GM19240 (cell line): ENCODE measurements at regions not wholly inside any gene's neighbourhood (a gene's known extent, or its start where the extent isn't known, plus 50 kb on each side); places are given as distances from the start of the nearest gene placed in this dataset.

Experiments used
- DNase-seq: peaks from one replicate; pipeline ENCODE4 v3.0.0; 2011; ENCODE audit warnings: low spot score; ENCODE audit not compliant: insufficient read length

DNA sequence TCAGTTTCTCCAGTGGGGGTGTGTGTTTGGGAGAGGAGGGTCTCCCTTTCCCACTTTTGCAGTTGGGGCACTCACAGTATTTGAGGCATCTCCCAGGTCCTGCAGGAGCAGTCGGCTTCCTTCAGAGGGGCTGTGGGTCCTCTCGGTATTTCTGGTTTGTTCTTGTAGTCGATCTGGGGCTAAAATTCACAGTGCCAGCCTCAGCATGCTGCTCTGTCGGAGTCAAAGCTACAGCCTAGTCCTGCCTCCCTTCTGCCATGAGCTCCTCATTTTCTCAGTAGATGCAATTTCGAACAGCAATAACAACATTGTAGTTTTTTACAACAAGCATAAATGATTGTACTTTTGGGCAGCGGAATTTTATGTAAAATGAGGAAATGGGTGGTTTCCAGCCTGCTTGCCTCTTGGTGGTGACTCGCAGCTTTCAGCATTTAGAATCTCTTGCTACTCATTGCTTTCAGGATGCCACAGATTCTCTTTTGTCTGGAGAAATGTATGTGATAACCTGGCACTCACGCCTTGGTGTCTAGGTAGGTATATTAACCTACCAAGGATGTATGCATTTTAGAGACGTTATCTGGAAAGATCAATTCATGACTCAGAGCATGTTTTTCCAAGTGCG, 82.4 kb upstream of the C21orf91 start:
- no peak for DNase-seq

DNA sequence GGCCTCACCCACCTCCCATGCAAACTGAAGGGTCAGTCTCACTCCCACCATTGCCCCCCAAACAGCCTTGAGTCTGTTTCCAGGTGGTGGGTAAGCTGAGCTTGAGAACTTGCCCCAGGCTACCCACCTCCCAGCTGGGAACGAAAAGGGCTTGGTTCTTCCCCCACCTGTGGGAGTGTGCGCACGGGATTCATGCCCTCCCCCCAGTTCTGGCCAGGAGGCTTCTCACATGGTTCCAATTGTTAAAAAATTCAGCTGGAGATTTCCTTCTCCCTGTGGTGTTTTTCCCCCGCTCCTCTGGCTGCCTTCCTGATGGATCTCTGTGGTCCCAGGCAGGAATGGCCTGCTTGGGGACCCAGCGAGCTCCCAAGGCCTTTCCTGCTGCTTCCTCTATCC, 81.8 kb upstream of the C21orf91 start:
- DNase-seq = no peak

DNA sequence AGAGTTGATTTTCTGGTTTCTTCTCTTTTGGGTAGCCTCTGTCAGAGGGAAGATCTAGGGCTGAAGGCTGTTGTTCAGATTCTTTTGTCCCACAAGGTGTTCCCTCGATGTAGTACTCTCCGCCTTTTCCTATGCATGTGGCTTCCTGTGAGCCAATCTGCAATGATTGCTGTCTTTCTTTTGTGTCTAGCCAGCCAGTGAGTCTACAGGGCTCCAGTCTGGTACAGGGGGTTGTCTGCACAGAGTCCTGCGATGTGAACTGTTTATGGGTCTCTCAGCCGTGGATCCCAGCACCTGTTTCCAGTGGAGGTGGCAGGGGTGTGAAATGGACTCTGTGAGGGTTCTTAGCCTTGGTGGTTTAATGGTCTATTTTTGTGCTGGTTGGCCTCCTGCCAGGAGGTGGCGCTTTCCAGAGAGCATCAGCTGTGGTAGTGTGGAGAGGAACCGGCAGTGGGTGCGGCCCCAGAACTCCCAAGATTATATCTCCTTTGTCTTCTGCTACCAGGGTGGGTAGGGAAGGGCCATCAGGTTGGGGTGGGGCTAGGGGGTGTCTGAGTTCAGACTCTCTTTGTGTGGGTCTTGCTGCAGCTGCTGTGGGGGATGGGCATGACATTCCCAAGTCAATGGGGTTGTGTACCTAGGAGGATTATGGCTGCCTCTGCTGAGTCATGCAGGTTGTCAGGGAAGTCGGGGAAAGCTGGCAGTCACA, 81.3 kb upstream of the C21orf91 start:
- DNase-seq = no peak

DNA sequence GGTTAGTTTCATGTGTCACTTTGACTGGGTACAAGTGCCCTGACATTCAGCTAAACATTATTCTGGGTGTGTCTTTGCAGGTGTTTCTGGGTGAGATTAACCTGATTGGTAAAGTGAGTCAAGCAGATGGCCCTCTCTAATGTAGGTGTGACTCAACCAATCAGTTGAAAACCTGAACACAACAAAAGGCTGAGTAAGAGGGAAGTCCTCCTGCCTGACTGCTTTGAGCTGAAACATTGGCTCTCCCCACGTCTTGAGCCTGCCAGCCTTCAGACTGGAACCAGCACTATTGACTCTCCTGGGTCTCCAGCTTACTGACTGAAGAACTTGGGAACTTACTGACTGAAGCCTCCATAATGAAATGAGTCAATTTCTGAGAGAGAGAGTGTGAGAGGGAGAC, 70.0 kb upstream of the C21orf91 start:
- DNase-seq = no peak

DNA sequence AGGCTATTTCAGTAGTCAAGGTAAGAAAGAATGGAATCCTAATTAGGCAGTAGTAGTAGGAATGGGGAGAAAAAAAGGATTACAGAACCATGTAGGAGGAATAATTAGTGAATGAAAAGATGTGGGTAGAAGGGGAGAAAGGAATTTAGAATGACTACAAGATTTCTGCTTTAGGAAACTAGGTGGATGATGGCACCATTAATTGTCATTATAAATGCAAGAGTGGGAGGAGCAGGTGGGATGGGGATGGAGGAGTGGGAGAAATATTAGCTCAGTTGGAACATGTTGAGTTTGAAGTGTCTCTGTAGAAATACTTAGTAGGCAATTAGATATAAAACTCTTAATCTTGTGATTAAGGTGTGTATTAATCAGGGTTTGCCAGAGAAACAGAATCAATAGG, 50.0 kb upstream of the C21orf91 start:
- no peak for DNase-seq
